ENCODE measurements at regions not wholly inside any gene's neighbourhood (a gene's known extent, or its start where the extent isn't known, plus 50 kb on each side); places are given as distances from the start of the nearest gene placed in this dataset.

DNA sequence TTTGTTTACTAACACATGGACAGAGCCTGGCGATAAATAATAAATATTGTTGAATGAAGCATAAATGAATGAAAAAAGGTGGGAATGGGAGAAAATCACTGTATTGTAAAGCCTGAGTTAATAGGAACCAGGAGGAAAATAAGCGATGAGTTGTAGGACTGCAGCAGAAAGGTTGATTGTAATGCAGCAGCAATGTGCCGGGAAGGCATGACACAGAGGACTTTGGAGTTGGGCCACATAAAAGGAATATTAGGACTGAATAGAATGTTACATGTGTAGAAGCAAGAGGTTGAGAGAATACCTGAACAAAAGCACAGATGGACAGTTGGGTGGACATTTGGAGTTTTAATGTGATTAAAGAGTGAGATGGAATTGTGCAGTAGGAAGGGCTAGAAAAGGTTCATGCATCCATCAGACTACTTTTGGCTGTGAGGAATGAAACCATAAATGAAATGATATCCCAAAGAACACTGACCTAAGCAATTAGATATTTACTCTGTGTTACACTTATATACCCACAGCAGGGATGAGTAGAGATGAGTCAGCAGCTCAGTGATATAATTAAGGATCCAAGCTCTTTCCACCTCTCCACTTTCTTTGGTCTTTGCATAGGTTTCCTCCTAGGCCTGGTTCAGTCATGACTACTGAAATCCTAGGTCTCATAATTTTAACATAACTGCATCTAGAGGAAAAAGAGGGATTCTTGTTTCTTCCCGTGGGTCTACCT, 55.4 kb downstream of the CCER1 start:
- no peak for DNase-seq

GRCh38 chr12:90897986-90898385, 57.0 kb downstream of the CCER1 start:
- DNase-seq = no peak

DNA sequence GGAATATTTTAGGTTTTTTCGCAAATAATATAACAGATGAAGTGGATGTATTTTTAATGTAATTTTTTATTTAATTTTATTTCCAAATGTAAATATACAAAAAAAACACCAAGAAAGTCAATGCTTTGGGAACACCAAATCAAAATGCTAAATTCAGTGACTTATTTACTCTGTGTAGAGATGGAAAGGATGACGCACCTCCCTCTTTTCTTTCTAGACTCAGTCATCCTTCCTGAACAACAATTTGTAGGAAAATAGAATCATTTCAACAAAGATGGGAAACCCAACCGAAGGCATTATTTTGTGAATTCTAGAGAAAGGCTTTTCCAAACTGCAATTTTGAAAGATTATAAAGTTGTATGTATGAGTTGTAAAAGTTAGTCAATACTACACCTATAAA, 57.7 kb downstream of the CCER1 start:
- DNase-seq = no peak

- no peak for DNase-seq
These were observed 58.2 kb downstream of the CCER1 start for GRCh38 chr12:90896821-90897220.

- peak; percentile 12 to 50 for DNase-seq
These were observed 58.8 kb downstream of the CCER1 start for GRCh38 chr12:90896164-90896563.

DNA sequence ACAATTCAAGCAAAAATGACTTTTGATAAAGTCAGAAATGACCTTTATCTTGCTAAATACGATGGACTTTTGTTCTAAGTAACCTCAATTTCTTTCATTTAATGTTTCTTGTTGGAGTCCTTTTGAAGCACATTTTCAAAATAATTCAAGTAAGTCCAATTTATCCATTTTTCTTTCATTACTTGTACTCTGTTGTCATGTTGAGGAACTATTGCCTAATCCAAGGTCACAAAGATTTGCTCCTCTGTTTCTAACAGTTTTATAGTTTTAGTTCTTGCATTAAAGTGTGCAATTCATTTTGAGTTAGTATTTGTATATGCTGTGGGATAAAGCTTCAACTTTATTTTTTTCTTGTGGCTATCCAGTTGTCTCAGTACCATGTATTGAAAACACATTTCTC, 66.7 kb downstream of the CCER1 start:
- DNase-seq = no peak

DNA sequence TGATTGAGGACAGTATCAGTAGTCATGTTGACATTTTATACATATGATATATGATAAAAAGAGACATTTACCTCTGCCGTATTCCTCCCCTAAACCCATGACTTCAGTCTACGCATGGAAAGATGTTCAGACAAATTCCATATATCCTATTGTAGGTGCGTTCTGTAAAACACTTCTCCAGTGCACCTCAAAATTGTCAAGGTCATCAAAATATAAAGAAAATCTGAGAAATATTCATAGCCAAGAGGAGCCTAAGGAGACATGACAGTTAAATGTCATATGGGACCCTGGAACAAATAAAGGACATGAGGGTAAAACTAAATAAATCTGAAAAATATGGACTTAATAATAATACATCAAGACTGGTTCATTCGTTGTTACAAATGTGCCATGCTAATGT, 71.5 kb downstream of the CCER1 start:
- no peak for DNase-seq

- DNase-seq = no peak
These were observed 83.3 kb downstream of the CCER1 start for GRCh38 chr12:90871726-90872096.

DNA sequence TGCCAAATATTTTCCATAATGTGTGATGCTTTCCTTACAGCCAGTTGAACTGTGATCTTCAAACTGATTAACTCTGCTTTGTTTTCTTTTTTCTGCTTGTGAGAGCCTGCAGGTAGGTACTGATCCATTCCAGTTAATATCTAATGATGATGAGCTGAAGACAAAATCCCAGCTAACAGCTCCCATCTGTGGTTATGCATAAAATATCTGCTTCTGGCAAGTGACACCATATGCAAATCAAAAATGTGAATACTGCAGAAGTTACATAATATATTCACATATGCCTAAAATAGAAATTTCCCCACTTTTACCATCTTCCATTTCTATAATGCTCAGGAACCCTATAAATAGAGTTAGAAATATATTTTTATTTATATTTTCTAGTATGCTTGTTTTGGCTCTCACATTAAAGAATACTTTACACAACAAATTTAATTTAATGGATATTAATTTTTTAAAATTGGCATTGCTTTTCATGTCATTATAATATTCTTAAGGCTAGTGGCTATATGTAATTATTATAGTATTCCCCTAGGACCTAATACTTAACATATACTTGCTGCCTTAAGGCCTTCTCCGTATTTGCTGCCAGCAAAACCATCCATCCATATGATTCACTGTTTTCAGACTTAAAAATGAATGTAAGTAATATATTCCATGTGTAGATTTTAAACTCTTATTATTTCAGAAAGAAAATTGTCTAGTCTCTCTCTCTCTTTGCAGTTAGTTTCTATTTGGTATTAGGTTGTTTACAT, 83.8 kb downstream of the CCER1 start:
- DNase-seq = no peak

GRCh38 chr12:90868626-90869025, 86.3 kb downstream of the CCER1 start:
- DNase-seq = no peak

DNA sequence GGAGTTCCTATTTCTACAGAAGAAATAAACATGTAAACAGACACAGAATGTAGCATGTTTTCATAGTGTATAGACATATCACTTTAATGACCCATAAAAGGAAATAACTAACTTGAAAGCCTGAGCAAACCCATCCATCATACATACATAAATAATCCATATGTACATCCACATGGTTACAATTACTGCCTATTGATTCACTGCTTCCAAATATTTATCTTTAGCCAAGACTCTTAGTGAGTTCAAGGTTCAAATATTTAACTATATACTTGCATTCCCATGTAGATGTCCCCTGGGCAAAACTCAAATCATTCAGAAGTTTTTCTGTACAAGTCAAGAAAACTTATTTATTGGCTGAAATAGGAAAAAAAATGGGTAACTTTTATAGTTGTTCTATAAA, 95.4 kb downstream of the CCER1 start:
- DNase-seq = no peak

- no peak for DNase-seq
These were observed 96.7 kb downstream of the CCER1 start for GRCh38 chr12:90858252-90858651.

GRCh38 chr12:90855534-90855933, 99.4 kb downstream of the CCER1 start:
- no peak for DNase-seq

GRCh38 chr12:90854136-90854689, 100.8 kb downstream of the CCER1 start:
- DNase-seq = peak in 1 of 2 experiments; percentile 39

- no peak for DNase-seq
These were observed 102.9 kb downstream of the CCER1 start for GRCh38 chr12:90851800-90852718.

DNA sequence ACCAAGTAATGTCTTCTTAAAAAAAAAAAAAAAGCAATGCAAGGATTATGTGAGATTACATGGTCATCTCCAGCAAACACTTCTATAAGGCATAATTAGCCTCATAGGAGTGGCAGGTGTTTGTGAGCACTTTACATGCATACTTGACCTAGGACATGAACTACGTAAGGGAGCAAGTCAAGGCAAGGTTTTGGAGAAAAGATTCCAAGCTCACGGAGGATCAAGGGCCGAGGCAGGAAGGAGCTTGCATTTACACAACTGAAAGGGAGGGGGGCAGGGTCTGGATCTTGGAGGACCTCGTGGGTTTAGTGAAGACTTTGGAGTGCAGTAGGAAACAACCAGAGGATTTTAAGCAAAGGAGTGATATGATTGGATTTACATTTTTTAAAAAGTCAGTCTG, 112.5 kb downstream of the CCER1 start:
- no peak for DNase-seq

DNA sequence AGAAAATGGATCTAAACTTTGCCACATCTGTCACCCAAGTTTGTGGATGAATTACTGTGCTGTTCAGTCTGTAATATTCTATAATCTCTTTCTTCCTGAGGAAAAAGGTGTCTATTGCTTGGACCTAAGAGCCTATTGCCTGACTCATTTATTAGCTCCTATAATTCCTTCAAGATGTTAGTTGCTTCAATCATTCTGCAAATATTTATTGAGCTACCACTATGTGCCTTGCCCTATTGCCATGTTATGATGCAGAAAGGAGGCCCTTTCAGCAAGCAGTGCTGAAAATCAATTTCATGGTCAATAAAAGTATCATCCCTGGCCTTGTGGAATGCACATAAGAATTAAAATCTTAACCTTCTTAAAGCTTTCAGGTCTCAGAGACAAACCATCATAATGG, 113.6 kb downstream of the CCER1 start:
- no peak for DNase-seq

DNA sequence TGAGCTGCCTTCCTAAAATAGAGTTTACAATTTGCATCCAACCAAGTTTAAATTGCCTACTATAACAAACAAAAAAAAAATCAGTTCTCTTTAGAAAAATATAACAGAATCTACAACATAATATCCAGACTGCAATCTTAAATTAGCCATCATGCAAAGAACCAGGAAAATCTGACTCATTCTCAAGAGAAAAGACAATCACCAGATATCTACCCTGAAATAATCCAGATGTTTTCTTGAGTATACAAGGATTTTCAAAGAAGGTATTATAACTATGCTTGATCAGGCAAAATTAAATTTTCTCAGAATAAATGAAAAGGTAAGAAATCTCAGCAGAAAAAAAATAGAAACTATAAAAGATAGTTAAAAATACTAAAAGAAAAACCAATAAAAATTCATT, 115.6 kb downstream of the CCER1 start:
- no peak for DNase-seq

DNA sequence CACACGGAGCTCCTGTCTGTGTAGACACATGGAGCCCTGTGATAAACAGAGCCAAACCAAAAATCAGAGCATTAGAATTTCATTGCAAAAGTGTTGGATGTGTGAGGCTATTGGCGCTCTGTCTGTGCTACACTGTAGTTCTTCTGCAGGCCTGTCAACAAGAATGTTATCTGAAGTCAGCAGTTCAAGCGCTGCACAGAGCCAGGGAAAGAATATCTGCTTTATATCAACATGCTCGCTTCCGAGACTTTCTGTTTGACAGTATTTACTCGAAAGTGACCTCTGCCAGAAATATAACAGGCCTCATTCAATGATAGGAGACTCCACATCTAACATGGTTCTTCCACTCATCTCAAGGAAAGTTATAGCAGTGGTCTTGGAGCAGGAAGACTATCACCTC, 118.3 kb downstream of the CCER1 start:
- DNase-seq = no peak

DNA sequence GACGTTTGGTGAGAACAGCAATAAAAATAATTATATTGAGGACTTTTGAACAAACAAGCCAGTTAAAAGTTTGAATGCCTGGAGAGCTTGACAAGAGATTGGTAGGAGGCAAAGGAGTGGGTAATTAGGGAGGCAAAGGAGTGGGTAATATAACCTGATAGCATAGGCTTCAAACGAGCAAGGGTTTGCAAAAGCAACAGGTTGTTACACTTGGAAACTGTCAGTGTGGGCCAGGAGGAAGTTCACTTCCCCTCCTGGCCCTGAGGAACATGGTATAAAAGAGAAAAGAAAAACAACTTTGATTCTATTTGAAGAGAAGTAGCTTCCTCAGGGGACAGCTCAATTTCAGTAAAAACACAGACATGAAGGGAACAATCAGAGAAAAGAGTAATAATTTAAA, 121.7 kb downstream of the CCER1 start:
- DNase-seq = no peak

- no peak for DNase-seq
These were observed 122.5 kb downstream of the CCER1 start for GRCh38 chr12:90832427-90832826.

DNA sequence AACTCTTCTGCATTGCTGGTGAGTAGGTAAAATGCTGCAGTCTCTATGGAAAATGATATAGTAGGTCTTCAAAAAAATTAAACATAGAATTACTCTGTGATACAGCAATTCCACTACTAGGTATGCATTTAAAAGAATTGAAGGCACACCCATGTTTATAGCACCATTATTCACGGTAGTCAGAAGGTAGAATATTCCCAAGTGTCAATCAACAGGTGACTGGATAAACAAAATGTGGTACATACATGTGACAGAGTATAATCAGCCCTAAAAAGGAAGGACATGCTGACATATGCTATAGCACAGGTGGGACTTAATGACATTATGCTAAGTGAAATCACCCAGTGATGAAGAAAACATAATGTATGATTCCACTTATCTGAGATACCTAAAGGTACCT, 123.3 kb downstream of the CCER1 start:
- no peak for DNase-seq

DNA sequence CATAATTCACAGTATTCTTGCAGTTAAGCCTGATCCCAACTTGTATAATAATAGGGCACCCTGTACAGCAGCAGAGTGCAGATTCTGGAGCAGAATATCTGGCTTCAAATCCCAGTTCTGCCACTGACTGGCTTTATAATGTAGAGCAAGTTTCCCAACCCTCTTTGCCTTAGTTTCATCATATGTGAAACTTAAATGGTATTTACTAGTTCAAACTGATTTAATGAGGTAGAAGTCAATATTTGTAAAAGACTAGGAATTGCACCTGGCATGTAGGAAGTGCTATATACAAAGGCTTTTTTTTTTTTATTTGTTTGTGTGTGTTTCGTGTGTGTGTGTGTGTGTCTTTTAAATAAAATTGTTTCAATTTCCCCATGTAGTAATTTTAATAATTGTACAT, 125.9 kb downstream of the CCER1 start:
- DNase-seq = no peak
